ENCODE measurements at regions not wholly inside any gene's neighbourhood (a gene's known extent, or its start where the extent isn't known, plus 50 kb on each side); places are given as distances from the start of the nearest gene placed in this dataset.

GRCh38 chr15:77830051-77830468 lies 197.3 kb upstream of the LINGO1 start:
- no peak for TF ChIP-seq CTCF (IDR thresholded peaks at IDR 0.05)
- TF ChIP-seq POLR2A (IDR thresholded peaks at IDR 0.05; ENCODE audit: low read depth): no peak
